DMS53 treated with DMSO at 0.1 percent for 48 hours (cell line): ENCODE measurements at regions not wholly inside any gene's neighbourhood (a gene's known extent, or its start where the extent isn't known, plus 50 kb on each side); places are given as distances from the start of the nearest gene placed in this dataset.
A peak's percentile ranks its signal among the peaks of the same experiment; 100 is the strongest.
"Not testable (repeated sequence)": the region's sequence is repeated elsewhere in the genome, so short reads cannot be mapped to it uniquely, and the experiment has no call there.

Experiments
- DNase-seq: peaks from one replicate; lab custom pipeline; 2025; ENCODE audit not compliant: unreplicated experiment; lab: John Stamatoyannopoulos, UW

DNA sequence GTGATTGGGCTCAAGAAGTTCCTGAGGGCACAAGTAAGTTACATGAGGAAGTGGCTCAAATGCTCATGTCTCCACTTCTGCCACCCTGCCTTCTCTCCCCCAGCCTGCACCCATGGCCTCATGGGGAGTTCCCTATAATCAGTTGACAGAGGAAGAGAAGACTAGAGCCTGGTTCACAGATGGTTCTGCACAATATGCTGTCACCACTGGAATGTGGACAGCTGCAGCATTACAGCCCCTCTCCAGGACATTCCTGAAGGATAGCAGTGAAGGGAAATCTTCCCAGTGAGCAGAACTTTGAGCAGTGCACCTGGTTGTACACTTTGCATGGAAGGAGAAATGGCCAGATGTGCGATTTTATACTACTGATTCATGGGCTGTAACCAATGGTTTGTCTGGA, 352.3 kb downstream of the C12orf75 start:
- not testable (repeated sequence) for DNase-seq

DNA sequence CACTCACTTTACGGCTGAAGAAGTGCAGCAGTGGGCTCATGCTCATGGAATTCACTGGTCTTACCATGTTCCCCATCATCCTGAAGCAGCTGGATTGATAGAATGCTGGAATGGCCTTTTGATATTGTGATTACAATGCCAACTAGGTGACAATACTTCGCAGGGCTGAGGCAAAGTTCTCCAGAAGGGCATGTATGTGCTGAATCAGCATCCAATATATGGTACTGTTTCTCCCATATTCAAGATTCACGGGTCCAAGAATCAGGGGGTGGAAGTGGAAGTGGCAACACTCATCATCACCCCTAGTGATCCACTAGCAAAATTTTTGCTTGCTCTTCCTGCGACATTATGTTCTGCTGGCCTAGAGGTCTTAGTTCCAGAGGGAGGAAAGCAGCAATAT, 353.3 kb downstream of the C12orf75 start:
- not testable (repeated sequence) for DNase-seq

DNA sequence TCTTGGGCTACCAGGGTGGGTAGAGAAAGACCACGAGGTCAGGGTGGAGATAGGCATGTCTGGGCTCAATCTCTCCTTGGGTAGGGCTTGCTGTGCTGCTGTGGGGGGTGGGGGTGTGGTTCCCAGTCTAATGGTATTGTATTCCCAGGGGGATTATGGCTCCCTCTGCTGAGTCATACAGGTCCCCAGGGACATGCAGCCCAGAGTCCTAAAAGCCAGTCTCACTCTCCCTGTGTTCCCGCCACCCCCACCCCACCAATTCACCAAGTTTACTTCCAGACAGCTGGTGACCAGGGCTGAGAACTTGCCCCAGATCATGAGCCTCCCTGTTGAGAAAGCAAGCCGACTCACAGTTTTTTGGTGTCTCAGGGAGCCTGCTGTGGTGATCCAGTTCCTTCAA, 367.6 kb downstream of the C12orf75 start:
- no peak for DNase-seq

DNA sequence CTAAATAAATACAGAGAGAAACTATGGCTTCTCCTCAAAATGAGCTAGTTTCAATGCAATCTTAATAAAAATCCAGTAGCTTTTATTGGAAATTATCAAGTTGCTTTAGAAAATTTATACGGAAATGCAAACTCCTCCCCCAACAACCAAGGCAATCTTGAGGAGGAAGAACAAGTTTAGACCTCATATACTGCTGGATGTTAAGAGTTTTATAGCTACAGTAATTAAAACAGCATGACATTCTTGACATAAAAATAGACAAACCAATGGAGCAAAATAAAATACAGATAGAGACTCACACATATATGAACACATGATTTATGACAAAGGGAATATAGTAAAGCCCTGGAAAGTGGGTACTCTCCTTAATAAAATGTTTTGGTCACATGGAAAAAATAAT, 368.7 kb downstream of the C12orf75 start:
- no peak for DNase-seq

DNA sequence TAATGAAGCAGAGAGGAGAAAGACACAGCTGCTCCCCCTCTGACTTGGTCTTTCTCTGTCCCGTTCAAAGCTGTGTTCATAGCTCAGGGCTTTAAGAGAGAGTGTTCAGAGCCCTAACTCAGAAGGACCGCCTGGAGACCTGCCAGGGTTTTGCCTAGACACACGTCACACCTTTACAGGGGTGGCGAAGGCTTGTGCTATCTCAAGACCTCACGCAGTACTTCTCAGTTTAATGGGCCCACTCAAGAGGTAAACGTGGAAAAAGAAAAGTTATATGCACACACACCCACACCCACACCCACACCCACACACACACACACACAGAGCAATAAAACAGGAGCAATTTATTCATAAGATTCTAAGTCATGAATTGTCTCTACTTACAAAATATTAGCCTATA, 374.3 kb downstream of the C12orf75 start:
- DNase-seq: no peak

DNA sequence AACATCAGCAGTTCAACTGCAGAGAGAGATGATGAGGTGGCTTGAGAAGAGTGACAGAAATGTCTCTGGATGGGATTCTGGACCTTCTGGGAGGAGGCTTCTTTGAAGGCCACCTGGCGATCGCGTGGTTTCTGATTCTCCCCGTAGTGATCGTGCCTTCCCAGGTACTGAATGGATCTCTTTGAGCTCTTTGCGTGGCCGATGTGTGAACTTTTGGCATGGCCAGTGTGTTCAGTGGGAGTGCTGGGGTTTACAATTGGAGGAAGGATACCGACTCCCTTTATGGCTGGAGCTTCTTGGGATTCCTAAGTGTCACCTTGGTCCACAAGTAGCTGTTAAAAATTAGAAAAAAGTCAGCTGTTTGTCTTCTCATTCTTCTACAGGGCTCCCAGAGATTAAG, 374.7 kb downstream of the C12orf75 start:
- no peak for DNase-seq

DNA sequence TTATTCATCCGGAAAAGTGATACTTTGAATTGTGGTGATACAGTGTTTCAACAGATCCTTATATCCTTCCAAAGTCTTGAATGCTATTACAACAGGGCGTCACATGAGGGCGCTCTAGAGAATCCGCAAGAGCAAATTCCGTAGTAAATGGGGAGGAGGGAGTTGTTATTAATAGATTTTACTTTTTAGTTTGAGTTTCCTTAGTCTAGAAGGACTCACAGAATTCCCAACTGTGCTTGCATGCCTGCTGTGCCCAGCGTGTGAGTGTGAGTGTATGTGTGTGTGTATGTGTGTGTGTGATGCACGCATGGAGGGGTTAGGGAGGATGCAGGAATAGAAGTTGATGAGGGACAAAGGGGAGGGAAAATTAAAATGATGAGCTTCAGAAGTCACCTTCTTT, 375.3 kb downstream of the C12orf75 start:
- peak; percentile 74 for DNase-seq

DNA sequence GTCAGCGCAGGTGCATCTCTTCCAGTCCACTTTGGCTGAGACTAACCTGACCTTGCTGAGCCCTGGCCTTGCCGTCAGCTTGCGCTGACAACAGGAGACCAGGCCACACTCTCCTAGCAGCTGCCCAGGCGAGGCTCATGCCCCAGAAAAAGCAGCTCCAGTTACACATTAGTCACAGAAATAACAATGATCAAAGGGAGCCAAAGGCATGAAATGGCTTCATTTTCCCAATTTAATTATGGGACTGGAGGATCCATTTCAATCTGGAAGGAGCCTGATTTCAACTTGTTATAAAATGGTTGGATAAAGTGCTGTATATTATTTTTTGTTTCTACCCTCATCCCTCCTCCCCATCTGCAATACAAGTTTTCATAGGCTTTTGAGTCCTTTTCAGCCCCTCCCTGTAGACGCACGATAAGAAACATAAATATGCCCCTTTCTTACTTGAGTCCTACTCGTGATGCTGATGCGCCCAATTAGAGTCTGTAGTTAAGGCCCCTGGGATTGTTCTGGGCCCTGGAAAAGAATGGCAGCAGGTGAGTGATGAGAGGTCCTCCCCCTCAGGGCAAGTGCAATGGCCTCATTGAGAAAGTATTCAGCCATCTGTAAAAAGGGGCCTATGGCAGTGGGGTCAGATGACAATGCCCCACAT, 376.0 kb downstream of the C12orf75 start:
- DNase-seq: peak; percentile 94

DNA sequence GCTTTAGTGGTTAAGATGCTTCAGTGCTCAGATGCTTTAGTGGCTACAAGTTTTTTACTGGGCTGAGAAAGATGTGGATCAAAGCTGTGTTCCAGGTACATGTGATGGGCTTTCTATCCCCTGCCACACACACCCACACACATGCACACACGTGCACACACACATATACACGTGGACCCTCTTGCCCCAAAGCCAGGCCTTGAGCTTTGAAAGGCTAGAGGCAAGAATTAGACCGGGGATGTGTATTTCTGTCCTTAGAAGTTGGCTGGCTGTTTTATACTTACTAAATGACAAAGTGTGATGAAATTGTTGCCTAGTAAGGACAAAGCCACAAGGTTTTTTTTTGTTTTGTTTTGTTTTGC, 376.5 kb downstream of the C12orf75 start:
- DNase-seq: no peak

DNA sequence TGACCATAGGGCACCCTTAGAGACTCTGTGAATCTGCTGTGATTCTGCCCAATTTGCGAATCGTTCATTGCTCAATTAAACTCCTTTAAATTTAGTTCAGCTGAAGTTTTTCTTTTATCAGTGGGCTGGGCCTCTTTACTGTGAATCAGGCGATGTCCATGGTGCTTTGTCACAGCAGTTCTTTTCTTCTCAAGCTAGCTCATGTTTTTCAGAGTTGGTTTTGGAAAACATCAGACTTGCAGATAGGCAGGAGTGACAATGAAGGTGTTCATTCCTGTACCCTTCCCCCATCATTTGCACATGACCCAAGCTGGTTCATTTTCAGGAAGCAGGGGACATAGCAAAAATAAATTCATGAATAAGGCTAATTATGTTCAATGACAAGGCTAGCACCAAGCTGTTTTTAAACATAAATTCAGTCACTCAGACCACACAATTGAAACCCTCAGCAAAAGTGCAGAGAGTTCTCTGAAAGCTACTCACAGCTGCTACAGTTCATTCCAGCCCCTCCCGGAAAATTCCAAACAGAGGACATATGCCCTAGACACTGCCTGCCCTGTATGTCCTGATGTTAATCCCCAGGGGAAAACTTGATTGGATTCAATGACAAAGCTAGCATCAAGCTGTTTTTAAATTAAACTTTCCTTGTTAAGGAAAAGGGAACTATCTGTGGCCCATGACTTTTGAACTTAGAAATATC, 383.3 kb downstream of the C12orf75 start:
- no peak for DNase-seq

DNA sequence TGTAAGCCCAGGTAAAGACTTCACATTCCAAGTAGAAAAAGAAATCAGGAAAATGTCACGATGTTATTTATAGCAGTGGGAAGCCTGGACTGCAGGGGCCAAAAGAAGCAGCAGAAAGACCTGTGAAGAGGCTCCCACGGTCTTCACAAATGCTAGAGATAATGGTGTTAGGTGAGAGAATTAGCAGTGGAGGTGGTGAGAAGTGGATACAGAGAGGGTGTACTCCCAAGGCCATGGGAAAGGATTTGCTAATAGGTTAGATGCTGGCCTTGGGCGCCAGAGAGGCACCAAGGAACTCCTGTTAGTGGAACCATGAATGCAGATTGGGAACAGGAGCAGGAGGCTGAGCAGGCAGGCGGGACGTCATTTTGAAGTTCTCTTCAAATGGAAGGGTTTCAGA, 386.1 kb downstream of the C12orf75 start:
- no peak for DNase-seq

DNA sequence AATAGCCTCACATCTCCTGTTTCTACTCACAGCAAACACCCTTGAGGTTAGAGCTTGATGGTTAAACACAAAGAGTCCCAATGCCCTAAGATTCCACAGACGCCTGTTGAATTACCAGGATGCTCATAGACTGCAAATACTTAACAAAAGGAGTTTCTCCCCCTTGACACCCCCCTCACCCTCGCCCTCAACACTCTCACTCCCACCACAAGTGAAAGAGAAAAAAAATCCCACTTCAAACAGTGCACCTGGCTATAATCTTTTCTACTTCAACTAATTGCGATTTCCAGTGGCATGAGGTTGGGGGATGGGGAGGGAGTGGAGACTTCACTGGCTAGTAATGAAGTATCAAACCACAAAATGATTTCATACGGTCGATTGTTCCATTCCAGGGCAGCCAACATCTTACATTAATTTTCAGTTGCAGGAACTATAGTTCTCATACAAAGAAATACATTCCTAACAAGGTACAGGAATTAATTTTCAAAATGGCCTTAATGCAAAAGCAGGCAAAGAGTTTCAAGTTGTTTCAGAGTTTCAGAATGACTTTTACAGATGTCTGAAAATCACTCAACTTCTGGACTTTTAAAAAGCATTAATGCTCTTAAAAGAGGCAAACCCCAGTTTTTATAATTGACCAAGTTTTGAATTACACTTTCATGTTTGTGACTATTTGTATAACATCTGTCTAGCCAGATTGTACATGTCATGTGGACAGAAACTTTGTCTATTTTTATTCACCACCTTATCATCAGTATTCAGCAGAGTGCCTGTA, 390.7 kb downstream of the C12orf75 start:
- DNase-seq: no peak

DNA sequence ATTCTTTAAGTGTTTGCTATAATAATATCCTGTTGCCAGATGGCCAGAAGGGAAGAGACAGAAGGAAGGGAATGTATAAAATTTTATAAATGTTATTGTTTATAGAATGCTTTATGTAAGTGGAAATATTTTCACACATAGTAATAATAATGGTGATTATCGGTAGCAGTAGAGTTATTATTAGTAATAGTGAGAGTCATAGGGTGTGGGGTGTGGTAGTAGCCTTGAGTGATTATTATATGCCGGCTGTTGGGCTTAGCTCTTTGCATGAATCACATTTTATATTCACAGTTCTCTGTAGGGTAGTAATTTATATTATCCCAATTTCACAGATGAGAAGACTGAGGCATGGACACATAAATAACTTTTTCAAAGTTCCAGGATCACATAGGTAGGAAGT, 391.4 kb downstream of the C12orf75 start:
- DNase-seq: no peak

DNA sequence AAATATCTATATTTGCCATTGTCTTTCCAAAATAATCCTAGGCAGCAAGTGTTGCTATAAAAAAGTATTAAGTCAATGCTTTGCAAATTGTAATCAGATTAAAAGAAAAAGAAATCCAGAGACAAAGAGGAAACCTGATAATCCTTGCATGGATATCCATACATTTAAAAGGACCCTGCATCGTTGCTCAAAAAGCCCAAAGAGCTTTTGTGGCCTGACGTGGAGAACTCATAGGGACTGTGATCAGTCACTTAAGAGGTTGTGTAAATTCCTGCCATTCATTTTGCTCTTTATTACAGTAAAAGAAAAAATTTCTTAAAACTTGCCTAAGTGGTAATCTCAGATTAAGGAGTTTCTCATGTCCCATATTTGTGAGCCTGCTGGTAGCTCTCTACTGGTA, 392.6 kb downstream of the C12orf75 start:
- no peak for DNase-seq

DNA sequence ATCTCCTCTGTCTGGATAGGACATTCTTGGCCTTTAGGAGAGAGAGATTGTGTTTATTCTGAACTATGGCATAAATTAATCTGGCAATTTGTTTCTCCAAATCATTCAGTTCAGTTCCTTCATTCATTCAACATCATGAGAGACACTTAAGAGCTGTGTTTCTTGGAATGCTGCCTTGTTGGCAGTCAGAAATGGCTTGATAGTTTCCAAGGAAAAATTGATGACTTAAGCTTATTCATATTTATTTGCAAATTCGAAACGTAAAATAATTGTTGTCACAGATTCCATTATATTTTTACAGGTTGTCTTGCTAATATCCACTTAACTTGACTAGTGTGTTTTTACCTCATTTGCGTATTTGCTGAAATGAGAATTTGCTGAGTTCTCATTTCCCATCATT, 393.0 kb downstream of the C12orf75 start:
- DNase-seq: no peak

DNA sequence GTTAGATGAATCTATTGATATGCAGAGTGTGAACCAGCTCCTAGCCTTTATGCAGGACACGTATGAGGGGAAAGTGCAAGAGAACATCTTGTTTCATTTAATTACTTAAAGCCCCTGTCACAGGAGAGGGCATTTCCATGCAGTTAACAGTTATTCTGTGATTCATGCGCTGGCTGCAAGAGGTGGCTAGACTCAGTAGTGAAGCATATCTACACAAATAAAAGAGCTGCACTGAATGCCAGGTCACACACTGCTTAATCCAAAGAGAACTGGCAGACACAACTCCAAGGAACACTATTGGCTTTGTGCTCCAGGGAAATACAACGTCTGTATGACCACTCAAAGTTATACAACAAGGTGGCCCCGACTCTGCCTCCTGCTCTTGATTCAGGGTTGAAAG, 394.1 kb downstream of the C12orf75 start:
- no peak for DNase-seq

DNA sequence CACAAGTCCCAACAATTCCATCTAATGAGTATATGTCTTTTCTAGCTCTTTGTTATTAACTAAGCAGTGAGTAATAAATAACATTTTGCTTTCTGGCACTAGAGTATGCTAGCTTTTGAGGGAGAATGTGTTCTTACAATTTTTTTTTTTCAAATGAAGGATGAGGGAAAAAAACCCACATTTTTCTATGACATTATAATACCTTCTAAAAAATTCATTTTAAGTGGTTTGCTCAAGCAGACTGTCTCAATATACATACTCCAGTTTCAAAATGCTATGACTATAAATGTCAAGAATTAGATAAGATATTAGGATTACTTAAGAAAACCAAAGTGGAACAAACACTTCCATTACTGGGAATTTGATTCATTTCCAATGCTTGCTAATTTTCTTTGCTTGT, 394.6 kb downstream of the C12orf75 start:
- no peak for DNase-seq

DNA sequence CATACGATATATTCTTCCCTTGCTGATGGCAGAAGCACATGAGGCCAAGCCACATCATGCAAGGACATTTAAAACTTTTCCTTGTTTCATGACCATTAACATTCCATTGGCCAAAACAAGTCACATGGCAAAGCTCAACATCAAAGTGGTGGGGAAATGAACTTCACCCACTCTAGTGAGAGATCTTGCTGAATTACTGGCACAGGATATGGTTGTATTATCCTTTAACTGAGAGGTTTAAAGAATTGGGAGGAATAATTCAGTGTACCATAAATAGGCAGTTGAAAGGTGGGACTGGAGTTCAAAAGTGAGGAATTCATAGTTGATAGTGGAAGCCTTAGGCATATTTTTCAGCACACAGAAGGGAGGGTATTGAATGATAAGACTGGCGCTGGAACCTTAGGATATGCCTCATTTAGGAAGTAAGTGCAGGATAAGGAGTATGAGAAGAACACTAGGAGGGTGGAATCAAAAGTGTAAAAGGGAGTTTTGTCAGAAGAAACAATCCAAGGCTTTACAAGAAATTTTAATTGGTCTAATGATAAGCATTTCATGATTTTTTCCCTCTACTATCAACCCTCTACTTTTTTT, 398.8 kb downstream of the C12orf75 start:
- DNase-seq: no peak

DNA sequence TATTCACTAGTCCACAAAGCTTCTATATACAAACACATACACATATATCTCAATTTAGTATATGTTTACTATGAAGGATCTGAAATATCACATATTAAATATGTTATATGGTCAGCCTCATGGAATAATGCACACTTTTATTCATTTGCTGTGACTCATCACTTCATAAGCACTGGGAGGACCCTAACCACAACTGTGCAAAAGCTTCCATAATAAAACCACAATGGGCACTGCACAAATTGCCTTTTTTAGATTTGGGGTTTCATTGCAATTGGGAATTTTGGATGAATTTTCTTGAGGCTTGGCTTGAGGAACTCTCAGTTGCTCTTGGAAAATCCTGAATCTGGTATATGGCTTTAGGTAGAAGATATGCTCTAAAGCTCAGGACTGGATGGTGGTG, 399.4 kb downstream of the C12orf75 start:
- DNase-seq: no peak

DNA sequence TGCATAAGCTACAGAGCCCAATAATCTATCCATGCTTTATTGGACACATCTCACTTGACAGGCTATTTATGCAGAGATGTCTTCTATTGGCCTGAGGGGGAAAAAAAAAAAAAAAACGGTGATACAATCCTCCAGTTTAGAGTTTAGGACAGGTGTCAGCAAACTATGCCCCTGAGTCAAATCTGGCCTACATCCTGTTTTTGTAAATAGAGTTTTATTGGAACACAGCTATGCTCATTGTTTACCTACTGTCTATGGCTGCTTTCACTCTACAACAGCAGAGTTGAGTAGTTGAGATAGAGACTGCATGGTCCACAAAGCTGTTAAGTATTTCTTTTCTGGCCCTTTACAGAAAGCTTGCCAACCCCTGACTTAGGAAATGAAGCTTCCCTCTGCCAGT, 403.1 kb downstream of the C12orf75 start:
- peak; percentile 82 for DNase-seq

DNA sequence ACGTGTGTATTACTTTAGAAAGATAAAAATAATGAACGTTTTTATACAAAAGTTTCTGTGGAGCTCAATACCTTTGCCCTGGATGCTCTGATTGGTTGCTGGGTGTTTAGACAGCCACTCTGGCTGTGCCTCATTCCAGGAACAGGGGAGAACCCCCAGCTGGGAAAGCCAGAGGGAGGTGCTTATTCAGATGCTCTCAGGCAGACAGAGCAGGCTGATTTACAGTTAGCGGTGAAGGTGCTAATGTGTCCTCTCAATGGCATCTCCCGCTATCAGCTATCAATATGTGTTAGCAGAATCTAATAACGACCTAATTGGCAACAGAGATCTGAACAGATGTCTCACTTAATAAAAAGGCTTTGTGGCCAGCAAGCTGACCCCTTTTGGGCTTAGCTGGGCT, 402.3 kb downstream of the NUAK1 start:
- DNase-seq: no peak

DNA sequence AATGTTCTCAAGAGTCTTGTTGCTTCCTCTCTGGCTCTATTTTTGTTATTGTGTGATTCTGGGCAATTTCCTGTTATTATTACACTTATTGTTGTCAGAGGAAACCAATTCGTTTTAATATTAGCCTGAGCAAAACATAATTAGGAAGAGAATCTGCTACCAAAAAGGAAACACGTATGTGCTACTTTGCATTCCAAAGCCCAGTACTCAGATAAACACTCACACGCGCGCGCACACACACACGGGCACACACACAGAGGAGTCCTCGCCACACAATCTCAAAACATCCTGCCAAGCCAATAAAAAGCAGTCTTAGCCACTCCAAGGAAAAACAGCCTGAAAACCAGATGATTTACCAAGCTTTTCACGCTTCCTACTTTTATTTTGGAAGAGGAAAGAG, 400.7 kb downstream of the NUAK1 start:
- no peak for DNase-seq
